Stimulated activated CD8-positive, alpha-beta memory T cell treated with anti-CD3 and anti-CD28 coated beads, Interleukin-4, amount 100 ng/mL, for 1 hour (primary cell): ENCODE measurements at regions not wholly inside any gene's neighbourhood (a gene's known extent, or its start where the extent isn't known, plus 50 kb on each side); places are given as distances from the start of the nearest gene placed in this dataset.

Experiments
- DNase-seq, 2 donors: peaks; one replicate each; pipeline ENCODE4 v3.0.0-alpha.2; 2020; ENCODE audit warnings: low read depth in 2 of 2, low spot score in 1 of 2

DNA sequence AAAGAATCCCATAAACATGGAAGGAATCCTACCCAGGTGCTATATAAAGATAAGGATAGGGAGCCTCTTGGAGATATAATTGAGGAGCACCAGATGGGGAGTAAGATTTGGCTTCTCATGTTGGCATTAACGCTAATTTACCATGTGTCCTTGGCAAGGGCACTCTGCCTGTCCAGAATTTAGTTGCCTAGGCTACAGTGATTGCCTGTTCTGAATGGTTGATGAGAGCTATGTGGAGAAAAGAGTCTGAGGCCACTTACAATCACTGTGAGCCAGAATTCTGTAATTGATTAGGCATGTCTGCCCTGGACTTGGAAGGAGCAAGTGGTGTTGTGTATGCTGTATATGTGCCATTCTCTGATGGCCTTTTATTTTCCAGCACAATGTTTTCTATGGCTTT lies 1101.2 kb upstream of the RBFOX1 start:
- DNase-seq, result no peak

DNA sequence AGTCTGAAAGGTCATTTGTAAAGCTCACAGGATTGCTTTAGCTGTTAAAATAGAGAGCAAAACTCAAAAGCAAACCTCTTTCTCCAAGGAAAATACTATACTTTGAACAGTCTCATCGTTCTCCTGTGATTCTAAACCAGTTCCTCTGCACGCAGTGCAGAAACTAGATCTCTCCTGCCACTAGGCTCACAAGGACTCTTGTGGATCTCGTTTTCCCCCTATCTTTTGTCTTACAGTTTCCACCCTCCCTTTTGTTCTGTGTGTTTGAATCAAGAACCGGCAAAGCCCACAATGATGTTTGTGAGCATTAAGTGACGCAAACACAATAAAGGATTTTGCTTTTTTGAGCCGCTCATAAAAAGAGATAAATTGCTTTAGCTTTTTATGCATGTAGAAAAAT lies 1103.5 kb upstream of the RBFOX1 start:
- DNase-seq, result no peak

DNA sequence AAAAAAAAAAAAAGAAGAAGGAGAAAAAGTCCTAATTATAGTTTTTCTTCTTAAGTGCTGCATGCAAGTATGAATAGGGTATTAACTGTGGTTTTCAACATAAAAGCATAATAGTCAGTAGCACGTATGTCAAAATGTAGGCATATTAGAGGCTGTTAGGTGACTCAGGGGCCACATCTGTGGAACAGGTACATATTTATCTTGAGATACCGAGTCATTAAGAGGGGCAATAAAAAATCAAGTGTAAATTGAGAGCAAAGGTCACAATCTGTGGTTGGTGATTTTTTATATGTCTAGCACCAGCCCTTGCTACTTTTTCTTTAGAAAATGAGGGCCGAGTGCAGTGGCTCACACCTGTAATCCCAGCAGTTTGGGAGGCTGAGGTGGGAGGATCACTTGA lies 1113.8 kb upstream of the RBFOX1 start:
- no peak for DNase-seq

DNA sequence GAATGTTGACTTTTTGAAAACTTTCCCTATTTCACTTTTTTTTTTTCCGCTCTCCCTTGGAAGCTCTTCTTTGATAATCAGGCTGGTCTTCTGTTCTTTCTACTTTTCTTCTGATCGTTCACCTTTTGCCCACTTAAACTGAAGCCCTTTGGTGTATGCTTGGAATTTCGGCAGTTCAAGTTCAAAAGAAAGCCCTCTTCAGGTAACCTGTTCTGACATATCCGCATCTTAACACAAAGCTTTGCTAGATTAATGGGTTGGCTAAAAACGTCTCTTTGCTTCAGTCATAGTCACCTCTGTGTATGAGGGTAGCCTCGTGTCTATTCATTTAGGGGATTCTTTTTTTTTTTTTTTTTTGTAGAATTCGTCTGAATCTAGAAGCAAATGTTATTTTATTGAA lies 1115.8 kb upstream of the RBFOX1 start:
- no peak for DNase-seq

DNA sequence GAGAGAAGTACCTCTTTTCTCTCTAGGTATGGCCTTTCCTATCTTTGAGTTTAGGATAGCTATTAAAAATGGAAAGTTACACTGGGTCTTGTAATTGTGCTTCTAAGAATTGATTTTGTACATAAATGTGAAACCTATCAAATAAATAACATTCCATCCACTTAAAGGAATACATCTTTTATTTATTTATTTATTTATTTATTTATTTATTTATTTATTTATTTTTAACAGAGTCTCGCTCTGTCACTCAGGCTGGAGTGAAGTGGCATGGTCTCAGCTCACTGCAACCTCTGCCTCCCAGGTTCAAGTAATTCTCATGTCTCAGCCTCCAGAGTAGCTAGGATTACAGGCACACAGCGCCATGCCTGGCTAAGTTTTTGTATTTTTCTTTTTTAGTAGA lies 1114.0 kb upstream of the EEF2KMT start:
- DNase-seq, result no peak

DNA sequence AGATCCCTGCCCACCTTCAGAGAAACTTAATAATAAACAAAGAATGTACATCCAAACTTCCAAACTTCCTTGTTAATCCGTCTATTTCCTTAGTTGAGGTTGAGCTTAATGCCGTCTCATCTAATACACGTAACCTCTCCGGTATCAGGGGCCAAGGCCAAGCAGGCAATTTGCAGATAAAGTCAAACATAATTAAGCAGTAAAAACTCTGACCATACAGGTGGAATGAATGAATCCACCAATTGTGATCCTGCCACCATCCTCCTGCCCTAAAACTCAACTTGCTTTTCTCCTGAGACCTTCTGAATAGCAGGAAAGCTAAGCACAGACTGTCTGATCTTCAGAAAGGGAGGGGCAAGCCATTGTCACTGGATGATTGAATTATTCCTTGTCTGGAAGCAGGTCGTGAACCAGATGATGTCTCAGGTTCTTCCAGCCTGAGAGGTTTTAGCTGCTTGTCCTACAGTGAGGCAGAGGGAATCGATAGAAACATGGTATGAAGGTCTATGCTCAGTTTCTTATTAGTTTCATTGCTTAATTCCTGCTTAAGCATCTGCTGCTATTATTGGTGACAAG lies 1111.8 kb upstream of the EEF2KMT start:
- DNase-seq, result no peak

DNA sequence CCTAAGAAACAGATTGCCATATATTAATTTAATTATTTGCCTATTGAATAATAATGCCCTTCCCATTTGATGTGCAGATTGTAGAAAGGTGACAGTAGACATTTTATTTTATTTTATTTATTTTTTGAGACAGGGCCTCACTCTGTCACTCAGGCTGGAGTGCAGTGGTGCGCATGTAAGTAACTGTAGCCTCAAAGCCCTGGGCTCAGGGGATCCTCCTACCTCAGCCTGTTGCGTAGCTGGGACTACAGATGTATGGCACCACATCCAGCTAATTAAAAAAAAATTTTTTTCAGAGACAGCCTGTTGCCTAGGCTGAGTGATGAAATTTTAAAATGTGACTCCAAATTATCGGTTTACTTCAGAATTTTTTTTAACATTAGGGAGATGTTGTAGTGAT lies 1110.0 kb upstream of the EEF2KMT start:
- no peak for DNase-seq

DNA sequence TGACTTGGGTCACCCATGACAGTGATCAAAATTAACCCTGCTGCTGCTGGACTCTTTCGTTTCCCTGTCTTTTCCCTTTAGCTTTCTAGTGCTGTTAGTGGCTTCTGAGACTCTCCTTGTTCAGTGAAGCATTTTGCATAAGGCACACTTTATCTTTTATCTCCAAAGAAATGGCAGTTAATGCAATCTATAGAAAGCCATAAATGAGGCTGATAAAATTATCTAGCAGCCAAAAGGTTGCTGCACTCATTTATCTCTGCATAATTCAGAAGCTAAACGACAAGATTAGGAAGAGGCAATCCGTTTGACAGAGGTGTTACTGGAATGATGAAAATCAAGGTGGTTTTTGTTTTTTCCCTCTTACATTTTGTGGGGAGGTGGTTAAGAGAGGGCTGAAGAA lies 1109.5 kb upstream of the EEF2KMT start:
- DNase-seq, result no peak

DNA sequence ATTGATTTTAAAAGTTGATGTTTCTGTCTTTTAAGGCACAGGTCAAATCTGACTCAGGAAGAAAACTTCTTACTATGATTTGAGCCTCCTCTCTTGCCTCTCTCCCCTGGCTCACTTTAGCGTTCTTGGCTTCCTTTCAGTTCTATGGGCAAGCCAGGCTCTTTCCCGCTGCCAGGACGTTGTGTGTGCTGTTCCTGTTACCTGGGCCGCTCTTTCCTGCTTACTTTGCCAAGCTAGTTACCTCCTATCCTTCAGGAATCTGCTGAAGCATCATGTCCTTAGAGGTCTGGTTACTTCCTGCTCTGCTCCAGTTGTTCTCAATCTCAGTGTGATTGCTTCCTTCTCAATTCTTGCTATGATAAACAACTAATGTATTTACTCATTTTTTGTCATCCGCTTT lies 1108.5 kb upstream of the EEF2KMT start:
- DNase-seq, result no peak

DNA sequence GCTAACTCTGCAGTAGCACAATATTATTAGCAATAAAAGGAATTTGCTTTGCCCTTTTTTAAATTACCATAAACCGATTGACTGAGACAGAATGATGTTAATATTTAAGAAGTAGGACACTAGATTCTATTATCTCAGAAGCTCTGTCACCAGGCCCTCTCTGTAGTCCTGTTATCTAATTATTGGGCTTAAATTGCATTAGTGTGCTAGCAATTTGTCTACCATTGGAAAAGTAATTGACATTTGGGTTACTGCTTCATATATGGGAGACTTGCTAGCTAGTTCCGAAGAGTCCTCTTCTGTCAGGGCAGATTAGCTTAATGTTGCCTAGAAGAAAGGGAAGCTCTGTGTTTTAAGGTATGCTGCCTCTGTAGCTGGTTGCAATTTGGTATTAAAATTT lies 1107.3 kb upstream of the EEF2KMT start:
- DNase-seq, result no peak

DNA sequence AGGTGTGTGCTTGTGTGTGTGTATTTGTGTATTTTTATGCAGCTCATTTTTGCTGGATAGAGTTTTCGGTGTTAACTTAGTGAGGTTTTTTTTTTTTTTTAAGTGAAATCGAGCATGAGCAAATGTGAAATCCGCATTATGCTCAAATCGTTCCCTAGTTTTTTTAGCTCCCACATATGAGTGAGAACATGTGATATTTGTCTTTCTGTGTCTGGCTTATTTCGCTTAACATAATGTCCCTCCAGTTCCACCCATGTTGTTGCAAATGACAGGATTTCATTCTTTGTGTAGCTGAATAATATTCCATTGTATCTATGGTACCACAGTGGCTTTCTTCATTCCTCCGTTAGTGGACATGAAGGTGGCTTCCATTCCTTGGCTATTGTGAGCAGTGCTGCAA lies 1103.3 kb upstream of the EEF2KMT start:
- no peak for DNase-seq

DNA sequence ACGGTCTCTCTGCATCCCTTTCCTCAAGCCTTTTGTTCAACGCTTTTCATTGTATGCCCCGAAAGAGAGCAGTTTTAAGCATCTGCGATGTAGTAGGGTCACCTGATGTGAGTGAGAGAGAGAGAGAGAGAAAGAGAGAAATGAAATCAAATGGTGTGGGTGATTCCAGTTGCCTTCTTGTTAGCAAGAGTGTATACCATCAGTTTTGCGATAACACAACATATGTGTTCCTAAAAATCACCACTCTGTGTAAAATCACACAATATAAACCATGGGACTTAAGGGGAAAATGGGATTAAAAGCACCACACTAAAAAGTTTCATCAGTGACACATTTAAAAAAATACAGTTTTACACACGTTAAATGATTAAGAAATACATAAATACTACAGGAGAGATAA lies 1102.7 kb upstream of the EEF2KMT start:
- DNase-seq, result no peak

DNA sequence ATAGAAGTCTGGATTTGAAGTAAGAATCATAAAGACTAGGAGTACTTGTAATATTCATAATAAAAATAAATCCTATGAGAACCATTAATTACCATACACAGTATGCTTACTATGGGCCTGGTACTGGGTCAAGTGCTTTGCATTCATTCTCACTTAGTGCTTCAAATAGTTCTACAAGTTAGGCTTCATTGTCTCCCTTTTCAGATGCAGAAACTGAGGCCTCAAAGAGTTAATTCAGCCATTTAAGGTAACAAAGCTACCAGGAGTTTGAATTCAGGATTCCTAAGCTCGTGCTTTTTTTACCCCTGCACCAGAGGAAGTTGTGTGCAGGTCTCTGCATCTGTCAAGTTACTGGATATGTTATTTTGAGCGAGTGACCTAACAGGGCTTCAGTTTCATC lies 1098.4 kb upstream of the EEF2KMT start:
- no peak for DNase-seq

DNA sequence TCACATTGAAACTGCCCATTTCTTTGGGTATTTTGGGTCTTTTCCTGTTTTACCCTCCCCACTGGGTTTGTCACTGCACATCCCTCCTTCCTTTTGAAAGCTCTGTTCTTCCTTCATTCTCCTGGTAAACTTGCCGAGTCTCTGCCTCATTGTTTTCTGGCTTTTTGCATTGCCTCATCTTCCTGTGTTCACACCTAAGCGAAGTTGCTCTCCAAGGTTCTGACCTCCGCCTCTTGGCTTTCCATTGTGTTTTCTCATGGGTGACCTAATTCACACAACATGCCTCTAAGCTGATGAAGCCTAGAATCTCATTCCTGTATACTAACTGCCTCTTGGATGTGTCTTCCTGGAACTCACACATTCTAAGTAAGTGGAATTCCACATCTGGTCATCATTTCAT lies 1096.1 kb upstream of the EEF2KMT start:
- no peak for DNase-seq

DNA sequence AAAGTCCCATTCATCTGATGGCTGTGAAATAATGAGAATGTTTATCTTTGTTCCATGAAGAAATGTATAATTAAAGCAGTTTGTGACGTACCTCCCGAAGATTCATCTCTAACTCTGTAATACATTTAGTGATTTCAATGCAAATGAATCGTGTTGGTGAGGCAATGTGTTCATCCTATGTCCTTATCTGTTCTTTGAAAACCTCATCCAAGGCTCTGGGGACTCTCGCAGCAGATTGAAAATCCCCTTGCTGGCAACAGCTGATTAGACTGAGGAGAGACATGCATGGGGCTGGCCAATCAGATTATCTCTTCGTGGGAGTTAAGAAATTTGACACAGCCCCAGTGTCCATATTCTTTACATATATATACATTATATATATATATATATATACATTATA lies 1095.4 kb upstream of the EEF2KMT start:
- no peak for DNase-seq

DNA sequence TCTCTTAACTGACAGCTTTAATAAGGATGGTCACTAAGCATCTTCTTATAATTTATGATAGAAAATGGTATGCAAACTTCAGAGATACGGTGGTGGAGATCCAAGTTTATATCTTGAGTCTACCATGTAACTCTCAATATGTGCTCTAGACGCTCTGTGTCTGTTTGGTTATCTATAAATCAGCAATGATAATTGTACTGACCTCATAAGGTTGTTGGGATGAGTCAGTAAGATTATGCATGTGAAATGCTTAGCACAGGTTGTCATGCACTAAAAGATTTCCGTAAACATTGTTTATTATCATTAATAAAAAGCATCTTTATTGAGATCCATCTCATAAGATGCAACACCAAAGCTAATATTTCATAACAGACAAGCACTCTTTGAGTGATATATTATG lies 1094.9 kb upstream of the EEF2KMT start:
- DNase-seq, result no peak

DNA sequence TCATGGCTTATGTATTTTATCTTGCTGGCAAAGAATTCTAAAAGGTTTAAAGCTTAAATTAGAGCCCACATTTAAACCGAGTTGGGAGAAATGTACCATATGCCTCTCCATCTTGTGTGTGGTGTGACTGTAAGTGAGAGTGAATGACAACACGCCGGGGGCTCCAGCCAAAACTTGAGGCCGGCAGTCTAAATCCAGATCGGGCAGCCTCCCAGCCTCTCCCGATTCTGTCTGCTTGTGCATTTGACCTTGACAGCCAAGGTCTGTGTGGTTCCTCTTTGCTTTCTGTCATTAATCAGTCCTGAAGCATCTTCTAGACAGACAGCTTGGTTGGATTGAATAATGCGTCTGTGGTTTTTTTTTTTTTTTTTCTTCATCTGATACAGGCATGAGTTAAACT lies 1093.2 kb upstream of the EEF2KMT start:
- no peak for DNase-seq

DNA sequence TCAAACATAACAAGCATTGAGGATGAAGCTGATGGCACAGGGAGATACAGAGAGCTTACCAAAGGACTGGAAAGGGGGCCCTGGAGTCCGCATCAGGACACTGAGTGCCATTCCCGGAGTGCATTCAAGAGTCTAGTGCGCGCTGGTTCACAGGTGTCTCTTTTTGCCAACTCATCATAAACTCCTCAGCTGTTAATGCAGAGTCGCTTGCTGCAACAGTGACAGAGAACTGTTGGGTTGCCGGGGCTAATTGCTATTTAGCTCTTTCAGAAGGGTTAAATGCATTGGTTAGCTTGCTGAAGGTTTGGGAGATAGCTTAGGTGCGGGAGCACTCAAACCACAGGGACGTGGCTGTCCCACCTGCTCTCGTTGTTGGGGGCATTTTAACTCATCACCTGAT lies 1091.6 kb upstream of the EEF2KMT start:
- DNase-seq, result no peak

DNA sequence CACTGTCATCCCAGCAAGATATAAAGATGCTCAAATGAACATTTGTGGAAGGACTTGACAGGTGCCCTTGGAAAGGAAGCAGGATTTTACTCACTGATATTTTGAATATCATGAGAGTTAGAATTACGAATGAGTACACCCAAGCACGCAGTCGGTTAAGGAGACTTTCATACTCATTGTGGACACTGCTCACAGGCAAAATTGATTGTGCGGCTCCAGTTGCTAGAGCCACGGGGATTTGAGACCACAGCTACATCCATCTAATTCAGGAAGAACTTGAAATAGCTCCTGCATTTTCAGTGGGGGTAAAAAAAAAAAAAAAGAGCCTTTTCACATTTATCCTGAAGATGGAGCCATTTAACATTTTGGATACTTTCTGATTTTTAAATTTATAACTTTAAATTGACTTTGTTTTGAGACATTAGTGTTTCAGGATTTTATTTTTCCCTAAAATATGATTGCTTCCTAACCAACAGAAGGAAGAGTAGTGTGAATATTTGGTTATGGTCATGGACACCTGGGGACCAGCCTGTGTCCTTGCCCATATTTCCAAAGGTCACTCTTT lies 1080.1 kb upstream of the EEF2KMT start:
- DNase-seq, result no peak

DNA sequence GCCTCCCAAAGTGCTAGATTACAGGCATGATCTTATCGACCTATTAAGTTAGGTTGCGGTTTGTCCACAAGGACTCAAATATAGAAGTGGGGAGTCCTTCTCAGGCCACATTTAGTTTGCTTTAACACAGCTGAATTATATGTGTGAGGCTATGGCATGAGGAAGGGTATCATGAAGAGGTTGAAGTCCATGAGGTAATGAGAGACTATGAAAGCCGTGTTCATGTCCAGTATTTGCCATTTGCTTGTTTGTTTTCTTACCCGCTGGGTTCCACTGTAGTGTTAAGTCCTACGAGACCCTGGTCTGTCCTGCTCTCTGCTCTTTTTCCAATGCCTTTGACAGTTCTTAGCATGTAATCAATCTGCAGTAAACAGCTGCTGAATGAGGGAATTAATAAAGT lies 1072.4 kb upstream of the EEF2KMT start:
- no peak for DNase-seq

DNA sequence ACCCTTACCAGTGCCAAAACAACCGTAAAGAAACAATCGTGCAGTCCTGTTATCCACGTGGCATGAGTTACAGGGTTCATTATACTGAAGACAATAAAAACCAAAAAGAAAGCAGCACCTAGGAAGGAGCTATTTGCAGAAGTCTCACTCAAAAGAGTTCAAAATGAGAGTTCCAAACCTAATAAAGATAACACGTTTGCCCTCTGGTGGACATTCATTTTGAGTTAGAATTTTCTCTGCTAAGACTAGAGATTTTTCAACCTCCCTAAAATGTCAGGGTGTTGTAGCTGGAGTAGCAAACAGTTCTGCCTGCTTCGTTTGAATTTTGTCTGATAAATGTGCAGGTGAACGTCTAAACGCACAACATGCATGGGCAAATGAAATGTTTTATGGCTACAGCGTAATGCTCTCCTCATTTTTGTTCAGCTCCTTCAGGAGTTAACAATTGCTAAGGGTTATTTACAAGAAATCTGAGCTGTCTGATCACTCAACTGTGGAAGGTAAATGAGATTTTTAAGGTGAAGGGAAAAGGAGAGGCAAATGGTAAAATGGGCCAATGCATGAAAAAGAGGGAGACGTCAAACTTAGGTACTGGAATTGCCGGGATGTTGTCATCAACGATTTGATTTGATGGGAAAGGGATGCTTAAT lies 1067.9 kb upstream of the EEF2KMT start:
- DNase-seq, result no peak

DNA sequence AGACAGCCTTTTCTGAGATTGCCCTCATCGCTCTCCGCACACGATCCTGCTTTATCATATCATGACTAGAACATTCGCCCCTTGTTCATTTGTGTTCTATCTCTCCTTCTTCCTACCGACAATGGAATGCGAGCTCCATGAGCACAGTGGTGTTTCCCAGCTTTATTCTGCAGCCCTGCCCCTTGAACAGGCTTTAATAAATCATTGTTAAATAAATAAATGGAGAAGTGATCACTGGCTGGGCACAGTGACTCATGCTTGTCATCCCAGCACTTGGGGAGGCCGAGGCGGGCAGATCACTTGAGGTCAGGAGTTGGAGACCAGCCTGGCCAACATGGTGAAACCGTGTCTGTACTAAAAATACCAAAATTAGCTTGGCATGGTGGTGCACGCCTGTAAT lies 1063.3 kb upstream of the EEF2KMT start:
- no peak for DNase-seq

DNA sequence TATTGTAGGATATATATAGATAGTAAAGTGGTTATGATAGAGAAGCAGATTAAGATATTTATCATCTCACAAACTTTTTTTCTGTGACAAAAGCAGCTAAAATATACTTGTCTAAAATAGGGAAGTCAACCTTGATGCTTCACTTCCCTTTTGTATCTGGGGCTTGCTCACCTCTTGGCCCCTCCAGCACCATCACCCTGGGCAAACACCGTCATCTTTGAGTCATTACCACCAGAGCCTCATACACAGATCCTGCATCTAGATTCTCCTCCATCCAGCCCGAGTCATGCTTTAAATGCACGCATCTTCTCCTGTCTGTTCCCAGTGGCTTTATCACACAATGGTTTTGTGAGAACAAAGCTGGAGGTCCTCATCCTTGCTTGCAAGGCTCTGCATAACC lies 1062.7 kb upstream of the EEF2KMT start:
- no peak for DNase-seq
